C1 segment of cervical spinal cord (tissue), 14 donors: ENCODE measurements at regions not wholly inside any gene's neighbourhood (a gene's known extent, or its start where the extent isn't known, plus 50 kb on each side); places are given as distances from the start of the nearest gene placed in this dataset.
"Not testable (repeated sequence)": the region's sequence is repeated elsewhere in the genome, so short reads cannot be mapped to it uniquely, and the experiment has no call there.

Experiments used
- DNase-seq, 14 donors: peaks; one replicate each; lab custom pipeline; 2025; lab: John Stamatoyannopoulos, UW

DNA sequence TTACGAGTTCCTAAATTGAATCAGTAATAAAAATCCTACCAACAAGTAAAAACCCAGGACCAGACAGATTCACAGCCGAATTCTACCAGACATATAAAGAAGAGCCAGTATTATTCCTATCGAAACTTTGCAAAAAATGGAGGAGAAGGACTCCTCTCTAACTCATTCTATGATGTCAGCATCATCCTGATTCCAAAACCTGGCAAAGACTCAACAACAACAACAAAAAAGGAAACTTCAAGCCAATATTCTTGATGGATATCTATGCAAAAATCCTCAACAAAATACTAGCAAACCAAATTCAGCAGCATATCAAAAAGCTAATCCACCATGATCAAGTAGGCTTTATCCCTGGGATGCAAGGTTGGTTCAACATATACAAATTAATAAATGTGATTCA, 84.6 kb upstream of the ADRB2 start:
- not testable (repeated sequence) for DNase-seq

- DNase-seq, result not testable (repeated sequence)
These were observed 82.0 kb upstream of the ADRB2 start for GRCh38 chr5:148744380-148744779.

DNA sequence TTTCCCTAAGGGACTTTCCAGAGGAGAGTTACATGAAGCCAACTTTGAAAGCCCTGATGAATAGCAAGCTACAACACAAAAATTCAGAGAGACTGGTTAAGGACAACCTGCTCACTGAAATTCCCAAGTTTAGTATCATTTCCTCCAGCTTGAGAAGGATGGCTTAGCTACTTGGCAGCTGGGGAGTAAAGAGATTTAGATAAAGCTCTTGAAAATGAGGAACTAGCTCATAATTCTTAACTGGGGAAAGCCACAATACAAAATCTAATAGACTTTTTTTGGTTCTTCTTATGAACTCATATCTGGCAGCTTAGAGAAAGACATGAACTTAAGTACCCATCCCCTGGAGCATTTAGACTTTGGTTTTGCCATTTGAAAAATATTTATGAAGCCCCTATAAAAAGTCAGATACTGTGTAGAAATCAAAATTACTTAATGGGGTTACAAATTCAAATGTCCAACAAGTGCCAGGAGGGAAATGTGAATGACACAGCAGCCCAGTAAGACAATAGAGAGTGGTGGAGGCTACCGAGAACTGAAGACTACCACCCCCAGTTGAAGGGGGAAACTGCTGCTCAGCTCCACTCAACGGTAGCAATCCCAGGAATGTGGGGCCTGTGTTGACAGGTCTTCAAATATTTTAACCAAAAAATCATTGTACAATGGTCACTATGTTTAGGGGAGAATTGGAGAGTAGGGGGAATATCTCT, 79.4 kb upstream of the ADRB2 start:
- DNase-seq, result no peak

DNA sequence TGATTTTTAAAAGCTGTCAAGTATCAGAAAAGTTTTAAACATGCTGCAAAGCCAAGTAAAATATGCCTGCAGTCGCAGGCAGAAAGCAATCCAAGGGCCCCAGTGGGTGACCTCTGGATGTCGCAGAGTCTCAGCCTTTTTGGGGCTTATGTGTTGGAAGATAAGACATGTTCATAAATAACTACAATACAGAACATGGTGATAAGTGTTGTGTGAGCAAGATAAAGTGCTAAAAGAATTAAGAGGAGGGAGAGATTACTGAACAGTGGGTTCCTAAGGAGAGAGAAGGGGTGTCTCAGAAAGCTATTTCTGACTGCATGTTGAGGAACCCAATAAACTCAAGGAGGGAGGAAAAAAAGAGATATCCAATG, 78.9 kb upstream of the ADRB2 start:
- no peak for DNase-seq

- no peak for DNase-seq
These were observed 77.6 kb upstream of the ADRB2 start for GRCh38 chr5:148748702-148749392.

DNA sequence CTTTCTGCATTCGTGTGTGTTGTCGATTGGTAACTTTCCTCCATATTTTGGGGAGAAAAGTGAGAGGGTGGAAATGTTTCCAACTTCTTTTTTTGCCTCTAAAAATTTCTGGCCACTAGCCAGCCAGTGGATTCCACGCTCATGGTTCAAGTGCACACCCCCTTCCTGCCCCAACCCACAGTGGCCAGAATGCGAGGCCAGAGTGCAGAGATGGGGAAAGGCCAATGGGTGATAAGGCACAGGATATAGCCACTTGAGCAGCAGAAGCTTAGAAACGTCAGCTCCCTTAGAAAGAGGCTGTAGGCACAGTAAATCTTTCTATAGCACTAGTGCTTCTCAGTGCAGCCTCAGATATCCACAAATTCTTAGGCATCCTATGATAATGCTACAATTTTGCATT, 75.8 kb upstream of the ADRB2 start:
- DNase-seq, result no peak

- no peak for DNase-seq
These were observed 75.4 kb upstream of the ADRB2 start for GRCh38 chr5:148751025-148751424.

DNA sequence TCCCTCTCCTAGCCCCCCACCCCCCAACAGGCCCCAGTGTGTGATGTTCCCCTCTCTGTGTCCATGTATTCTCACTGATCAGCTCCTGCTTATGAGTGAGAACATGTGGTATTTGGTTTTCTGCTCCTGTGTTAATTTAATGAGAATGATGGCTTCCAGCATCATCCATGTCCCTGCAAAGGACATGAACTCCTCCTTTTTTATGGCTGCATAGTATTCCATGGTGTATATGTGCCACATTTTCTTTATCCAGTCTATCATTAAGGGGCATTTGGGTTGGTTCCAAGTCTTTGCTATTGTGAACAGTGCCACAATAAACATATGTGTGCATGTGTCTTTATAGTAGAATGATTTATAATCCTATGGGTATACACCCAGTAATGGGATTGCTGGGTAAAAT, 74.0 kb upstream of the ADRB2 start:
- DNase-seq, result not testable (repeated sequence)

- no peak for DNase-seq
These were observed 67.3 kb upstream of the ADRB2 start for GRCh38 chr5:148759101-148759500.

DNA sequence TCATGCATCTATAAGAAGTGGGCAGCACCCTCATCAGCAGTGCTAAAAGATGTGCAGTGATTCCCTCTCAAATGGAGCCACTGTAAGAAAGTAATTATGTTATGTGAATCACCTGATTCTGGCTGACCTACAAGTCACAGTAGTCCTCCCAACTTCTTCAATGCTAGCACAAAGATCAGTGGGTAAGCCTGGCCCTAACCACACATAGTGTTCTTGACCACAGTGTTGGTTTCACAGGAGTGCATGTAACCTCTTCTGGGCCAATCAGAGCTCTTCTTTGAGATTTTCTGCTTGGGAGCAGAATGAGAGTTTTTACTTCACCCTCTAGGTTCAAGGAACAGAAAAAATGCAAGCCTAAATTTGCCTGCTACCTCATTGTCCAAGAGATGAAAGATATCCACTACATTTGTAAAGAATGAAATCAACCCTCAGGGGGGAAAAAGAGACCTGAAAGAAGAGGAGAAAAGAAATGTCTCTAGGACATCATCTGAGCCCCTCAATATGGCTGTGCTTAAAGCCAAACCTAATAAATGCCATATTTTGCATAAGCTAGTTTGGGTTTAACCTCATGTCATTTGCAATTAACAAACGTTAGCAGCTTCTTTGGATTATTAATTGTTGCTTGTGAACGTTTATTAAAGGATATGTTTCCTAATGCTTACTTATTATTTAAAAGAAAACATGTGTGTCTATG, 65.3 kb upstream of the ADRB2 start:
- no peak for DNase-seq

DNA sequence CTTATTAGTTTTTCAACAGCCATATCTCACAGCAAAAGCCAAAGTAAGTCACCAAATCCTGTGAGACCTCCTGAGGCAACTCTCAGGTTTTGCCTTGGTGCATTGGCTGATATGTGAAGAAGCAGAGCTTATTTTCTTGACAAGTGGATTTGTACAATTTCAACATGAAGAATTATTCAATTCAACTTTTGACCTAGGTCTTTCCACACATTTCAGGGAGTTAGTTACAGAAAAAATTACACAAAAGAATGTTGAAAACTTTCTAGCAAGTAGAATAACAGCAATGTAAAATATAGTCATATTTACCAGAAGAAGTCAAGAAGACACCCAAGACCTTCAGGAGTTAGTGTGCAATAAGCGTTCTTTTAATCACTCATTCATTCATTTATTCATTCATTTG, 62.4 kb upstream of the ADRB2 start:
- DNase-seq, result no peak

GRCh38 chr5:148765061-148765460, 61.4 kb upstream of the ADRB2 start:
- DNase-seq, result no peak

DNA sequence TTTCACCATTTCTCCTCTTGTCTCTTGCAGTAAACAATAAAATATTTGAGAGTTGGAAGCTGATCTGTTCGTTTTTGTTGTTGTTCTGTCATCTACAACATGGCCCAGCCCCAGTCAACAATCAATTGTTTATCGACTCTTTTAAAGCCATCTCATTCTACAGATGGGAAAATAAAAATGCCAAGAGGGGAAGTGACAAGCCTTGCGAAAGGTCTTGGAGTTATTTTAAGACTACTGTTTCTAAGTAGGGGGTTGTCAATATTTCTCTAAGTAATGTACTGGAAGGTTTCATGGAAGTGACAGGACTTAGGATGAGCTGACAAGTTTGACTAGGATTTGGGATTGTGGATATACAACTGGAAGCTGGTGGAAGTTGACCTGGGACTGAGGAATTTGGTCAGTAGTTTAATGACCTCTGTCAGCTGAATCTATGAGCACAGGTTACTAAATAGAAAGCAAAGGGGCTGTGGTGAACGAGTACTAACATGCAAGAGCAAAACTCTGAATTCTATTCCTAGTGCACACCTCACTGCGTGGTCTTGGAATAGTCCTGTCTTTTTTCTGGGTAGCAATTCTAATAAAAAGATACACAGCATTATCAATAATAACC, 57.5 kb upstream of the ADRB2 start:
- DNase-seq, result no peak

- DNase-seq, result no peak
These were observed 56.5 kb upstream of the ADRB2 start for GRCh38 chr5:148769941-148770340.

DNA sequence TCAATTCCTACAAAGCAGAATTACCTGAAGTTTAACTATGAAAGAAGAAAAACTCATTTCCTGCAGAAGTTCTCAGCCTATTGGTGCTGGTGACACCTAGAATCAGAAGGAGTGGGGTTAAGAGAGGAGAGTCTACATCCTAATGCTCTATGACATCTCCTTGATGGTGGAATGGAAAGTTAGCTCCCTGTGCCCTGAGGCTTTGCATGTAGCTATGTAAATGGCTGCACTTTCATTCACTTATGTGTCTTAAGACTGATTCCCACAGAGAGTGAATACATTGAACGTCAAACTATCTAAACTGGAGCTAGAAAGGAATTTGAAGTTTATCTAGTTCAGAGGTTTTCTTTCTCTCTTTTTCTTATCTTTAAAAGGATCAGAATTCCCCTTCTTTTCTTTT, 52.1 kb upstream of the ADRB2 start:
- no peak for DNase-seq

DNA sequence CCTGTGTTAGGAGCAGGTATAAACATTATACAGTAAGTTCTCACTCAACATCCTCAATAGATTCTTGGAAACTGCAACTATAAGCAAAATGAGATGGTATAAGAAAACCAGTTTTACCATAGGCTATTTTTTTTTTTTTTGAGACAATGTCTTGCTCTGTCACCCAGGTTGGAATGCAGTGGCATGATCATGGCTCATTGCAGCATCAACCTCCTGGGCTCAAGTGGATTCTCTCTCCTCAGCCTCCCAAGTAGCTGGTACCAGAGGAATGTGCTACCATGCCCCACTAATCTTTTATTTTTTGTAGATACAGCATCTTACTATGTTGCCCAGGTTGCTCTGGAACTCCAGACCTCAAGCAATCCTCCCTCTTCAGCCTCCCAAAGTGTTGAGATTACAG, 50.1 kb upstream of the ADRB2 start:
- DNase-seq, result no peak
